GM19372 (cell line): ENCODE measurements at regions not wholly inside any gene's neighbourhood (a gene's known extent, or its start where the extent isn't known, plus 50 kb on each side); places are given as distances from the start of the nearest gene placed in this dataset.

ENCODE experiments used
- ATAC-seq: cut with Tn5 transposase; IDR thresholded peaks from one replicate; pipeline ENCODE4 v1.9.1; 2021; ENCODE audit warnings: mild to moderate bottlenecking, low read depth, moderate library complexity; ENCODE audit not compliant: unreplicated experiment

- ATAC-seq = no peak
Measured at GRCh38 chr2:24439971-24440340, 51.1 kb upstream of the NCOA1 start.

DNA sequence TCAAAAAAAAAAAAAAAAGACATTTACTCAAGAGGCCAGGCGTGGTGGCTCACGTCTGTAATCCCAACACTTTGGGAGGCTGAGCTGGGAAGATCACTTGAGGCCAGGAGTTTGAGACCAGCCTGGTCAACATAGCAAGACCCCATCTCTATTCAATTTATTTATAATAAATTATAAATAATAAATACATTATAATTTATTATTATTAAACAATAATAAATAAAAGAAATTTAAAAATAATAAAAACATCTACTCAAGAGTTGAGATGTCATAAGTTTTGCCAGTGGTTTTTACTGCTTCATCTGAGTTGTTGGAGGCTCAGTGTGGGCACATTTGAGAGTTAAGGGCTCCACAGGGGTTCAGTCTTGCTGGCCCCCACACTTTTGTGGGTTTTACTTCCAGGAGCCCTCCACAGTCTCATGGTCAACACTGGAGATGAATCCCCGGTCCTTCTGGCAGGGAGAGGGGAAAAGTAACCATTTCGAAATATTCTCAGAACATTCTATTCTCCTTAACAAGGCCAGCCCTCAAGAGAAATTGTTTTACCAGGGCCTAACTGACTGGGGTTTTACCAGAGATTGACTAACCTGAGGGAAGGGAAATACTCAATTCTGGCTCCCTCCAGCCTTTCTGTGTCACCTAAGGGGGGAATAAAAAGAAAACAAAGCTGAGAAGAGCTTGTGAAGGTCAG lies 51.6 kb upstream of the NCOA1 start:
- no peak for ATAC-seq

GRCh38 chr2:24438106-24438505 lies 52.9 kb upstream of the NCOA1 start:
- no peak for ATAC-seq

DNA sequence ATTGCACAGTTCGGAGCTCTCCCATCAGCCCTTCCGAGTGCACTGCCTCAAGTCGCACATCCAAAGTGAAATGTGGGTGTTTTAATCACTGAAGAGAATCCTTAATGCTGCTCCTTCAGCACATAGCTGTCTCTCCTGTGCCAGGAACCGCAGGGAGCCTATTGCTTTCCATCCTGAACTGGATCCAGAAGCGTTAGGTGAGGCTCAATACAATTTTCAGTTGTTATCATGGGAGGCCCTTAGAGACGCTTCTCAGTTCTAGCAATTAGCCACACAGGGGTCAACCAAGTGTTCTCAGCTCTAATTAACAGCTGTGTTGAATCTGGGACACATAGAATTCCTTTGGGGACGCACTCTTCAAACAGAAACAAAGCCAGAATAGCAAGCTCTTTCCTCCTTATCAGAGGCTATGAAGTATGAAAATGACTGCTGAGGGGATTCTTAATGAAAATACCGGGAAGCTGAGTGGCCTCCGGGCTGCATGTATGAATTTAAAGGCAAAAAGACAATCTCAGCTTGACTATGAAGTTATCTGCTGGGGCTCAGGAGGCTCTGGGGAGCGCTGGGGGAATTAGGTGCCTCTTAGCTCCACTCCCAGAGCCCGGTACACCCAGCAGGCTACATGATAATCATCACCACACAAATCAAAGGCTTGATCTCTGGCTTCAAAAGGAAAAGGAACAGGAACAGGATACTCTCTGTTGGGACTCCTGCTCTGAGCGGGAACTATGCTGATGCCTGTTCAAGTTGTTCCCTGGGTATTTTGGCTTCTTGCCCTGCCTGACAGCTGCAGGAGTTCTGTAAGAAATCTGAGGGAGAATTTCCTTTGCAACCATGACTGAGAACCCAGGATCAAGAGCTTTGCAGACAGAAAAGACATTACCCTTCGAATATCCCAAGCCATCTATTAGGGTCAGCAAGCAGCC lies 55.4 kb upstream of the NCOA1 start:
- no peak for ATAC-seq

DNA sequence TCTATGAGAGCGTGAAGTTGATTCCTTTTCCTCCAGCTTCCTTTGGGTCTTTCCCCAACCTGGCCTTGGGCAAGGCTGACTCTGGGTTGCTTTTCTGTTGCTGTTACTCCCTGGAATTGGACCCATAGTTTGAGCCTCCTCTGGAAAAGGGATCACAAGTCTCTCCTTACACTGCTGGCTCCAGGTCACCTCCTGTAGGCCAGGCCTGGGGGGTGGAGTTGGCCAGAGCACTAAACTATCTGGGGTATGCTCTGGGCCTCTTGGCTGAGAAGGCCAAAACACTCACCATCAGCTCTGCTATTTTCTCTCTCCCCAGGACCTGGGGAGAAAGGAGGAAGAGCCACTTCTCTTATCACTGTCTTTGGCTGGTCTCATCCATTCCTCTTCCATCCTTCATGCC lies 56.5 kb upstream of the NCOA1 start:
- no peak for ATAC-seq

- ATAC-seq = no peak
Measured at GRCh38 chr2:24432735-24433134, 58.3 kb upstream of the NCOA1 start.

DNA sequence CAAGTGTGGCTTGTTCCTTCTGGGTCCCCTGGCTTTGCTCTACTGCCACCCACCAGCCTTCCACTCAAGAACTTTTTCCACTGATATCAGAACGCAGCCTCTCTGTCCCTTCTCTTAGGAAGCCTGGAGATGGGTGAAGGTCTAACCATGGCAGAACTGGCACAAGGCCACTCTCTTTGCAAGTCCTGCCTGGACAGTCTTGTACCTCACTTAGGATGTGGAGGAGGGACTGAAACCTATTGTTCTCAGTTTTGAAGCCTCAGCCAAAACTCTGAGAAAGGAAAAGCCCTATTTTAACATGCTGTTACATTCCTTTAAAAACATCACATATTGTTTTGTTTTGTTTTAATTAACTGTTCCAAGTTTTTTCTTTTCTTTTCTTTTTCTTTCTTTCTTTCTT lies 58.9 kb upstream of the NCOA1 start:
- no peak for ATAC-seq

- ATAC-seq = no peak
Measured at GRCh38 chr2:24429197-24430074, 61.6 kb upstream of the NCOA1 start.

DNA sequence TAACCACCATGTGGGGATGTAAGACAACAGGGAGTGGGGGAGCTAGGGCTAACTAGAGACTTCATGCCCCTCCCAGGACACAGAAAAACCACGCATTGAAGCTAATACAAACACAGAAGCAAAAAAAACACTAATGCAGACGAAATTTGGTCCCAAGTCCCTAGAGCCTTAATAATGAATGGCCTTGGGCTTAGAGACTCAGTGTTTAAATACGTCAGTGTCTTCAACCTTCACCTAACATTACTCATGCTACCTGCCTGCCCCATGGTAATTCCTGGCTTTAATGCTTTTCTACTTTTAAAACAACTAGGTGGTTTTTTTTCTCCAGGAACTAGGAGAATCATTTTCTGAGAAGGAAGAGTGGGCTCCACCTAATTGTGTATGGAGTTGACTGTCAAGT lies 64.1 kb upstream of the ITSN2 start:
- no peak for ATAC-seq

- no peak for ATAC-seq
Measured at GRCh38 chr2:24423095-24423494, 62.8 kb upstream of the ITSN2 start.

- ATAC-seq = no peak
Measured at GRCh38 chr2:24421668-24422067, 61.3 kb upstream of the ITSN2 start.

GRCh38 chr2:24420373-24420772 lies 60.0 kb upstream of the ITSN2 start:
- no peak for ATAC-seq

DNA sequence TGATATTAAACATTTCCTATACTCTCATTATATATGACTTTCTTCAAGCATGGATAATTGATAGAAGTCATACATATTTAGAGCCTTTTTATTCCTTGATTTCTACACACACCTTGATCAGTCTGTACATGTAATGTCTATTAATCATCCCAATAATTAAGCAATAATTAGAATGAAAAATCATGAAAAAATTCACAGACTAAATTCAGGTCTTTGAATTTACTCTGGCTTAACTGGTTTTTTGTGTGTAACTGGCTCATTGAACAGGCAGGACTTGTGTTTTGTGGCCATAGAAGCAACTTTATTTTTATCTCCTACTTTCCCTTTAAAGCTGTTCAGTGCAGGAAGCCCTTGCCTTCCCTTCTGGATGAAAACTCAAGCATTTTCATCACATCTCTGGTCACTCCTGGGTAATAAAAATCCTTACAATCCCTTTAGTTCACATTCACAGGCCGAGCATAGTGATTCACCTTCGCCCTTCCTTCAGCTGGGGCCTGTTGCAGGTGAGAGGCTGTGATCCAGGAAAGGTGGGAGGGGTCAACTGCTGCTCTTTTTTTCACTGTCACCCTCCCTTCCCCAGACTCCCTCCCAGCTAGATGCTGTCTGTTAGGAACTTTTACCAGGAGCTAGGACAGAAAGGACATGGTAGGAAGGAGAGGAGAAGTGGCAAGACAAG lies 58.0 kb upstream of the ITSN2 start:
- ATAC-seq = no peak

- ATAC-seq = no peak
Measured at GRCh38 chr2:24412812-24413211, 52.5 kb upstream of the ITSN2 start.

DNA sequence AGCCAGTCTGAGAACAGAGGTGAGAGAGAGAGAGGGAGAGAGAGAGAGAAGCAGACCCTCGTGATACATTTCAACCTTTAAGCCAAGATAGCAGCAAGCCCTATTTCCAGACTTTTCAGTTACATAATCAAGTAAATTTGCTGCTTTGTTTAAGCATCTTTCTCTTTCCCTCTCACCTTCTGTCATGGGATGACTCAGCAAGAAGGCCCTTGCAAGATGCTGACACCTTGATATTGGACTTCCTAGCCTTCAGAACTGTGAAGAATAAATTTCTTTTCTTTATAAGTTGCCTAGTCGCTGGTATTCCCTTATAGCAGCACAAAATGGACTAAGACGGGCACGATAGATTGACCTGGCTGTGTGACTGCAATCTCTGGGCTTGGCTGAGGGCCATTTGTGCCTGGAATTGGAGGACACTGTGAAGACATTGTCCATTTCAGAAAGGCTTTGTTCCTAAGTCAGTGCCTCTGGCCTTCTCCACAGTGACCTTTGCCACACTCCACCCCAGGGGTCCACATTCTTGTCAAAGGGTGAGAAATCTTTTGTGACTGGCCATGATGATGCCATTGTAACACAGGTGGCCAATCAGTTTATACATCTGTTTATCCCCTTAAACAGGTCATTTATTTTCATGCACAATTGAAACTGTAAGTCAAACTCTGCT lies 51.3 kb upstream of the ITSN2 start:
- ATAC-seq = no peak

DNA sequence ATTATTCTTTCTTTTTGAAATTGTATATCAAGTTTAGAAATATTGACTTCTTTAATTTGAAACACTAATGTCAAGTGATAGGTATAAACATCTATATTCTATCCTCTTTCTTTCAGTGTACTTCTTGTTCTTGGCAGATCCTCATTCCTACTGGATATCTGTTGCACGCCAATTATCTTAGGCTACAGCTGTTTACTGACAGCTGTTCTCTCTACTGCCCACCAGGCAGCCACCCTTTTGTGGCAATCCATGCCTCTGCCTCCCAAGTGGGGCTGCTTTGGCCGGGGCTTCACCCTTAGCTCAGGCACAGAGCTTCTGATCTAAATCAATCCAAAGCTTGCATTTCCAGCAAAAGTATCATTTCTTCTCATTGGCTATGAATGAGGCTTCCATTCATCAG lies 50.6 kb upstream of the ITSN2 start:
- no peak for ATAC-seq

DNA sequence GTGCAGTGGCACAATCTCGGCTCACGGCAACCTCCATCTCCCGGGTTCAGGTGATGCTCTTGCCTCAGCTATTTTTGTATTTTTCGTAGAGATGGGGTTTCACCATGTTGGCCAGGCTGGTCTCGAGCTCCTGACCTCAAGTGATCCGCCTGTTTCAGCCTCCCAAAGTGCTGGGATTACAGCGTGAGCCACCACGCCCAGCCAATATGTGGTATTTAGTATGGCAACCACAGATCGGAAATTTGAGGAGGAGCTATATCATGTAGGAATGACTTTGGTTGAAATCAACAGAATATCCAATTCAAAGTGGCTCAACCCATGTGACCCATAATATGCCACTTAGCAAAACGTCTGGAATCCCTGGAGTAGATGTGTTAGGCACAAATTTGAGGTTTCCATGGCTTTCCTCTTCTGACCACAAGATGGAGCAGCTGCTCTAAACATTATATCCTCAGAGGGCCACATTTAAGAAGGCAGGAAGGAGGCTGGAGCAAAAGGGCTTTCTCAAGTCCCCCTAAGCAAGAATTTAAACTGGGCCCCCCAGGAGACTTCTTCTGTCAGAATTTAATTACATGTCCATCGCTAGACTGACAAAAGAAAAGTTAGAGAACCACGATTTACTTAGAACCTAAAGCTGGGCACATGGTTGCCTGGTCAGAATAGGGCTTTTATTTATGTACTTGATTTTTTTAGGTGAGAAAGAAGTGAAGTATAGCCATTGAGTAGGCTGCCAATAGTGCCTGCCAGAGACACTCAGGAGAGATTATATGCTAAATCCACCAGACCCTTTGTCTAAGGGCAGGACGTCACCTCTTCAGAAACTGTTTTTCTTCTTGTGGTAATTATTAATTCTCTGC lies 49.6 kb upstream of the ITSN2 start:
- ATAC-seq = peak; percentile 51
